Neural cell (in vitro differentiated cells): ENCODE measurements at regions not wholly inside any gene's neighbourhood (a gene's known extent, or its start where the extent isn't known, plus 50 kb on each side); places are given as distances from the start of the nearest gene placed in this dataset.
A peak's percentile ranks its signal among the peaks of the same experiment; 100 is the strongest.

ENCODE experiments used
- H2AFZ ChIP-seq: fragments of 200-600, 300-800 bp; sonication (generic), shearing (Covaris generic); 2 replicates; pipeline ENCODE4 v1.6.0; 2014; ENCODE audit warnings: low read depth, mild to moderate bottlenecking, antibody characterized with exemption, low read length, moderate library complexity
- H3F3A ChIP-seq: fragments of 200-600 bp; shearing (Covaris generic); 2 replicates; pipeline ENCODE4 v1.6.1; 2016; ENCODE audit warnings: mild to moderate bottlenecking, moderate library complexity, mixed read lengths, antibody characterized with exemption, low read length; ENCODE audit not compliant: insufficient read depth, poor library complexity, severe bottlenecking
- H3K27ac ChIP-seq: fragments of 200-600, 300-800 bp; sonication (generic), shearing (Covaris generic); 2 replicates; pipeline ENCODE4 v1.5.1; 2014; ENCODE audit warnings: mild to moderate bottlenecking, low read length, moderate library complexity
- H3K27me3 ChIP-seq: fragments of 300-800, 200-600 bp; sonication (generic), shearing (Covaris generic); 2 replicates; pipeline ENCODE4 v1.6.0; 2014; ENCODE audit warnings: mild to moderate bottlenecking, low read depth, low read length, moderate library complexity; ENCODE audit not compliant: insufficient read depth
- H3K36me3 ChIP-seq: fragments of 300-800, 200-600 bp; sonication (generic), shearing (Covaris generic); 2 replicates; pipeline ENCODE4 v1.5.1; 2014; ENCODE audit warnings: mild to moderate bottlenecking, antibody characterized with exemption, low read length, moderate library complexity; ENCODE audit not compliant: insufficient read depth
- H3K4me2 ChIP-seq: fragments of 300-800, 200-600 bp; sonication (generic), shearing (Covaris generic); 2 replicates; pipeline ENCODE4 v1.6.0; 2014; ENCODE audit warnings: mild to moderate bottlenecking, low read length
- H3K4me3 ChIP-seq: fragments of 300-800, 200-600 bp; sonication (generic), shearing (Covaris generic); 2 replicates; pipeline ENCODE4 v1.5.1; 2014; ENCODE audit warnings: mild to moderate bottlenecking, low read length, moderate library complexity
- H3K79me2 ChIP-seq: fragments of 200-600 bp; shearing (Covaris generic); replicated peaks from 2 replicates; pipeline ENCODE4 v1.6.0; 2014; ENCODE audit warnings: mild to moderate bottlenecking, low read length, moderate library complexity; ENCODE audit not compliant: insufficient read depth
- H3K9ac ChIP-seq: fragments of 300-800, 200-600 bp; sonication (generic), shearing (Covaris generic); 2 replicates; pipeline ENCODE4 v1.6.1; 2016; ENCODE audit warnings: mild to moderate bottlenecking, low read length, mixed read lengths
- H3K9me2 ChIP-seq: fragments of 200-600 bp; shearing (Covaris generic); 2 replicates; pipeline ENCODE4 v1.6.1; 2016; ENCODE audit warnings: mild to moderate bottlenecking, low read length, mixed read lengths; ENCODE audit not compliant: insufficient read depth
- H3K9me3 ChIP-seq: fragments of 200-600, 300-800 bp; sonication (generic), shearing (Covaris generic); 2 replicates; pipeline ENCODE4 v1.6.1; 2016; ENCODE audit warnings: mild to moderate bottlenecking, mixed run types, low read length, moderate library complexity, mixed read lengths
- H4K20me1 ChIP-seq: fragments of 200-600 bp; shearing (Covaris generic); 2 replicates; pipeline ENCODE4 v1.6.1; 2016; ENCODE audit warnings: mild to moderate bottlenecking, mixed run types; ENCODE audit not compliant: insufficient read depth
- CTCF ChIP-seq: fragments of 450-650 bp; IDR thresholded peaks from 2 replicates; pipeline ENCODE4 v1.5.1; 2014; ENCODE audit warnings: antibody characterized with exemption, mild to moderate bottlenecking, moderate library complexity; ENCODE audit not compliant: poor library complexity, severe bottlenecking
- EP300 ChIP-seq: fragments of 450-650 bp; conservative IDR thresholded peaks from 2 replicates; pipeline ENCODE4 v1.6.1; 2014; ENCODE audit warnings: antibody characterized with exemption, mild to moderate bottlenecking, moderate library complexity; ENCODE audit not compliant: poor library complexity, severe bottlenecking
- EZH2 ChIP-seq: fragments of 200-600, 300-800 bp; shearing (Covaris generic), sonication (generic); IDR thresholded peaks from 2 replicates; pipeline ENCODE4 v1.6.1; 2014; ENCODE audit warnings: antibody characterized with exemption, low read length, borderline replicate concordance, mild to moderate bottlenecking; ENCODE audit not compliant: insufficient read depth, poor library complexity, severe bottlenecking
- MXI1 ChIP-seq: fragments of 450-650 bp; conservative IDR thresholded peaks from 2 replicates; pipeline ENCODE4 v1.6.1; 2014; ENCODE audit warnings: antibody characterized with exemption, mild to moderate bottlenecking; ENCODE audit not compliant: poor library complexity, severe bottlenecking
- POLR2AphosphoS5 ChIP-seq: IDR thresholded peaks from 2 replicates; pipeline ENCODE4 v1.6.1; 2012
- RAD21 ChIP-seq: fragments of 450-650 bp; conservative IDR thresholded peaks from 2 replicates; pipeline ENCODE4 v1.6.1; 2014; ENCODE audit warnings: antibody characterized with exemption, mild to moderate bottlenecking, moderate library complexity
- REST ChIP-seq: IDR thresholded peaks from 2 replicates; pipeline ENCODE4 v1.6.1; 2012; ENCODE audit warnings: borderline replicate concordance
- SMC3 ChIP-seq: fragments of 450-650 bp; conservative IDR thresholded peaks from 2 replicates; pipeline ENCODE4 v1.6.1; 2014; ENCODE audit warnings: antibody characterized with exemption, mild to moderate bottlenecking, moderate library complexity; ENCODE audit not compliant: poor library complexity
- TAF1 ChIP-seq: IDR thresholded peaks from 2 replicates; pipeline ENCODE4 v1.6.1; 2012; ENCODE audit warnings: low read depth

- no peak overlapping the region for H3K4me2 ChIP-seq
- H3K9me3 ChIP-seq = no peaks in the 10 kb centered on the region
- H3K27me3 ChIP-seq = no peaks in the 10 kb centered on the region
- H3F3A ChIP-seq = no peaks in the 10 kb centered on the region
- no peak overlapping the region for H2AFZ ChIP-seq
- TF ChIP-seq TAF1 = no peak
- TF ChIP-seq EP300 = no peak
- no peak for TF ChIP-seq SMC3
- no peak for TF ChIP-seq REST
- TF ChIP-seq CTCF = no peak
- TF ChIP-seq RAD21 = no peak
- no peak for TF ChIP-seq EZH2
- no peak for TF ChIP-seq MXI1
- H3K4me3 ChIP-seq = no peak overlapping the region
- H4K20me1 ChIP-seq = no peaks in the 10 kb centered on the region
- H3K79me2 ChIP-seq = no peaks in the 10 kb centered on the region
- no peaks in the 10 kb centered on the region for H3K36me3 ChIP-seq
- no peak overlapping the region for H3K27ac ChIP-seq
- no peak overlapping the region for H3K9ac ChIP-seq
- H3K9me2 ChIP-seq = no peaks in the 10 kb centered on the region
Measured at GRCh38 chr5:24923400-24923799, 278.6 kb upstream of the CDH10 start.

DNA sequence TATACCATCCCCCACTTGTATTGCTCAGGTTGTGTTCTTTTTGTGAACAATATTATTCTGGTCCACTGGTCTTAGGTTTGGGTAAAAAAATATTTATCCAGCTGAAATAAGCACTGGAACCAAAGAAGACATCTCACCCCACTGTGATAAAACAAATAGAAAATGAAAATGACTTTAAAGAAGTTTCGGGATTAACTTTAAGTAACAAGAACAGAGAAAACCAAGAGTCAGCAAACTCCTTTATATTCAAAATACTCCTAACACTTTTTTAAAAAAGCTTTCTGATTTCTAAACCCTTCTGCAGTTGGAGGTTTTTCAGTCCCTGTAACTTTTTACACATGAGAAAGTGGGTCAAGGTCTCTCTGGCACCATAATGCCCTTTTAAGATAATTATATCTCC is 273.9 kb upstream of the CDH10 start:
- Histone ChIP-seq H3K9ac (no peak overlapping the region), H3K27me3 (no peaks in the 10 kb centered on the region), H3K79me2 (no peaks in the 10 kb centered on the region), H3K4me3 (no peak overlapping the region), H3F3A (peaks cover 7% of the 10 kb centered on the region), H3K36me3 (no peaks in the 10 kb centered on the region), H3K27ac (no peak overlapping the region), H2AFZ (no peak overlapping the region), H3K9me3 (no peaks in the 10 kb centered on the region), H4K20me1 (no peaks in the 10 kb centered on the region), H3K9me2 (no peaks in the 10 kb centered on the region), H3K4me2 (no peak overlapping the region)
- no peak for TF ChIP-seq EP300

DNA sequence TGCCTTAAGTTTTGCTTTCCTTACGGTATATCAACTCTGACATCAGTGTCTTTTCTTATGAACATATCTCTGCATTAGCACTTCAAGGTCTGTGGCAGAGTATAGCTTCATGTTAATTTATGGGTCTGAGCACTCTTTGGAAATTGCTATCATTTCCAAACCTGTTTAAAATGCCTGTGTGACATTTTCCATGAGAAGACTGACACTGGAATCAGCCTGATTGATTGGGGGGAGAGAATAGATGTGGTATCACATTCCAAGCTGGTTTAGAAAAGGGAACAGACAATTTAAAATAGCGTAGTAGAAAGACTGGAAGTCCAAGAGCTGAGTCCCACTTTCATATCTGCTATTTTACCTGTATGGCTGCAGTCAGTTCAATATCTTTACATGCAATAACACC is 272.1 kb upstream of the CDH10 start:
- H3K27ac ChIP-seq = peak overlapping the region; percentile 46
- no peak overlapping the region for H3K9ac ChIP-seq
- H3K79me2 ChIP-seq = no peaks in the 10 kb centered on the region
- H2AFZ ChIP-seq = no peak overlapping the region
- H3K4me2 ChIP-seq = no peak overlapping the region
- no peaks in the 10 kb centered on the region for H3K36me3 ChIP-seq
- peak; percentile 61 for TF ChIP-seq POLR2AphosphoS5
- peak; percentile 96 for TF ChIP-seq REST
- TF ChIP-seq CTCF = no peak
- TF ChIP-seq EP300 = peak; percentile 92
- no peak overlapping the region for H3K4me3 ChIP-seq
- no peaks in the 10 kb centered on the region for H3K27me3 ChIP-seq
- no peaks in the 10 kb centered on the region for H3K9me3 ChIP-seq
- no peaks in the 10 kb centered on the region for H3K9me2 ChIP-seq
- no peaks in the 10 kb centered on the region for H4K20me1 ChIP-seq
- H3F3A ChIP-seq = peaks cover 7% of the 10 kb centered on the region
